Pancreas (tissue), 10 donors: ENCODE measurements at regions not wholly inside any gene's neighbourhood (a gene's known extent, or its start where the extent isn't known, plus 50 kb on each side); places are given as distances from the start of the nearest gene placed in this dataset.

ENCODE experiments used
- ATAC-seq, 4 donors: fragments of 200-7000 bp; cut with Tn5 transposase; one replicate each; pipeline versions ENCODE4 v1.8.0 to v1.9.1; 2020; ENCODE audit warnings: mild to moderate bottlenecking in 4 of 4, moderate library complexity in 4 of 4
- DNase-seq, 6 donors: peaks; one replicate each; pipeline ENCODE4 v3.0.0-alpha.2; 2020
- FAIRE-seq: peaks from 2 replicates; lab custom pipeline; 2012; peaks lifted over from hg19 to GRCh38; lab: Jason Lieb, UNC
- H3K27ac ChIP-seq, 4 donors: fragments of 200-600 bp; sonication (generic); 1 replicate in 3 of 4; 2 replicates in 1 of 4; pipeline versions ENCODE4 v1.5.0 to v1.8.0; 2020
- H3K27me3 ChIP-seq, 4 donors: fragments of 200-600 bp; one replicate each; pipeline ENCODE4 v1.8.0; 2021
- H3K36me3 ChIP-seq, 3 donors: fragments of 200-600 bp; sonication (generic) in 1 of 3; one replicate each; pipeline versions ENCODE4 v1.5.0 to v1.8.0; 2020 to 2021
- H3K4me1 ChIP-seq, 3 donors: fragments of 200-600 bp; one replicate each; pipeline ENCODE4 v1.8.0; 2021
- H3K4me3 ChIP-seq, 4 donors: fragments of 200-600 bp; sonication (generic) in 2 of 4; one replicate each; pipeline versions ENCODE4 v1.5.0 to v1.8.0; 2020 to 2021
- H3K9me3 ChIP-seq, 4 donors: fragments of 200-600 bp; one replicate each; pipeline ENCODE4 v1.8.0; 2021
- WGBS, 2 donors: extraction: QIAGEN DNeasy Blood & Tissue Kit; methylation state at CpG; one replicate each; pipeline ENCODE4 v1.1.7; 2013; 5-methylcytosine and 5-hydroxymethylcytosine counted together
- intact Hi-C, 3 donors: fragments of 100-400 bp; cut with DNase I; formaldehyde crosslinking; loops; one replicate each; pipeline versions ENCODE4 v1.11.1 to v1.14.2; 2022
- TF ChIP-seq, protein P1 (sequence below), 4 donors: fragments of 200-600 bp; sonication (generic) in 3 of 4; IDR thresholded peaks; one replicate each; pipeline versions ENCODE4 v1.5.0 to v1.8.0; 2021; ENCODE audit warnings: antibody characterized with exemption in 4 of 4
- donor health status: healthy with polysubstance abuse.
- donor health status: DM: no; HTN: no; CAD: no; lungs with moderate emphysema.
- donor health status: DM: no; HTN: no; CAD: no.
- donor health status: control.
- donor health status: control.
- donor health status: Bipolar disorder and iron deficiency.
- donor health status: DM: yes; HTN: yes; CAD: no.
- donor health status: DM: no; HTN: no; CAD: no.
- donor health status: DM: no; HTN: no; CAD: no.
- donor health status: DM: yes; HTN: yes; CAD: no.

DNA sequence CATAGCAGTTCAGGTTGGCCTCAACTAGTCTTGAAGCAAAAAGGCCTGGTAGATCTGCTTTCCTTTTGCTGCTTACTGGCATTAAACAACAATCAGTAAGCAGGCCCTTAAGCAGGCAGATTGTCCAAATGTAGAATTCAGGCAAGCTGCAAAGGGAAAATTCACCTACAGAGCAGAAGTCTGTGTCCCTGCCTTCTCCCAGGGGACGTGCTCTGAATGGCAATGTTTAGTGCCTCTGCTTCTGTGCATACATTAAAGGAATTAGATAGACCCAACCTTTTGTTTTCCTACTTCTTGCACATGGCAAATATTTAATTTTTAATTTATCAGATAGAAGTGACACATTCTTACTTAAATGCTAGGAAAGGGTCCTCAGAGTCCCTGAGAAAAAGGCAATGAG is 328.8 kb upstream of the PIK3R1 start:
- intact Hi-C loops, result no loop called here
- ATAC-seq (no peak), FAIRE-seq (no peak), DNase-seq (no peak)
- Histone ChIP-seq H3K27me3 (no peaks in the 10 kb centered on the region), H3K9me3 (no peaks in the 10 kb centered on the region), H3K27ac (no peak overlapping the region), H3K4me1 (no peaks in the 10 kb centered on the region), H3K36me3 (no peaks in the 10 kb centered on the region), H3K4me3 (no peak overlapping the region)
- WGBS, 2 donors, result 74 to 81% methylated on average over 1 of the region's 1 CpG
- TF ChIP-seq, protein P1, sequence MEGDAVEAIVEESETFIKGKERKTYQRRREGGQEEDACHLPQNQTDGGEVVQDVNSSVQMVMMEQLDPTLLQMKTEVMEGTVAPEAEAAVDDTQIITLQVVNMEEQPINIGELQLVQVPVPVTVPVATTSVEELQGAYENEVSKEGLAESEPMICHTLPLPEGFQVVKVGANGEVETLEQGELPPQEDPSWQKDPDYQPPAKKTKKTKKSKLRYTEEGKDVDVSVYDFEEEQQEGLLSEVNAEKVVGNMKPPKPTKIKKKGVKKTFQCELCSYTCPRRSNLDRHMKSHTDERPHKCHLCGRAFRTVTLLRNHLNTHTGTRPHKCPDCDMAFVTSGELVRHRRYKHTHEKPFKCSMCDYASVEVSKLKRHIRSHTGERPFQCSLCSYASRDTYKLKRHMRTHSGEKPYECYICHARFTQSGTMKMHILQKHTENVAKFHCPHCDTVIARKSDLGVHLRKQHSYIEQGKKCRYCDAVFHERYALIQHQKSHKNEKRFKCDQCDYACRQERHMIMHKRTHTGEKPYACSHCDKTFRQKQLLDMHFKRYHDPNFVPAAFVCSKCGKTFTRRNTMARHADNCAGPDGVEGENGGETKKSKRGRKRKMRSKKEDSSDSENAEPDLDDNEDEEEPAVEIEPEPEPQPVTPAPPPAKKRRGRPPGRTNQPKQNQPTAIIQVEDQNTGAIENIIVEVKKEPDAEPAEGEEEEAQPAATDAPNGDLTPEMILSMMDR (IDR thresholded peaks at IDR 0.05), result no peak

DNA sequence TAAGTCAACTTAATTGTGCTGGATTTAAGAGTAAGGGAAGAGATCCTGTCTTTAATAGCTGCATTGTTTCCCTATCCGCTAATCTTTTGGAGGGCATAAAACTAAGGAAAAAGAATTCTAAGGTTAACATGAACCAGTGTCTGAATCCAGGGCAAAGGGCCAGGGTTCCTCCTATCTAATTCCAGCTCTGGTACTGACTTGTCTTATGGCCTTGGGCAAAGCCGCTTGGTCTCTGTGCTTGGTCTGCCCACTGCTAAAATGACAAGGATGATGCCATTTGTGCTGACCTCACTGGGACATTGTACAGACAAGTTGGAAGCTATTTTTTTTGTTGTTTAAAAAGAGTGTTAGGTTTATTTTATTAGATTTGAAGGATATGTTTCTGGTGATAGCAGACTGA is 334.7 kb upstream of the PIK3R1 start:
- DNase-seq, result no peak
- ATAC-seq, result peak in 1 of 4 donors; percentile 30
- H3K27ac ChIP-seq, result no peak overlapping the region
- H3K4me3 ChIP-seq, result no peak overlapping the region
- TF ChIP-seq, protein P1 (IDR thresholded peaks at IDR 0.05), result no peak
- no peaks in the 10 kb centered on the region for H3K36me3 ChIP-seq
- intact Hi-C loops, result no loop called here
- no peak for FAIRE-seq
- no peaks in the 10 kb centered on the region for H3K9me3 ChIP-seq
- H3K27me3 ChIP-seq, result no peaks in the 10 kb centered on the region
- 75 to 80% methylated on average over 2 of the region's 2 CpGs for WGBS, 2 donors
- peaks cover 0 to 9% (median 0%) of the 10 kb centered on the region in 3 donors for H3K4me1 ChIP-seq

DNA sequence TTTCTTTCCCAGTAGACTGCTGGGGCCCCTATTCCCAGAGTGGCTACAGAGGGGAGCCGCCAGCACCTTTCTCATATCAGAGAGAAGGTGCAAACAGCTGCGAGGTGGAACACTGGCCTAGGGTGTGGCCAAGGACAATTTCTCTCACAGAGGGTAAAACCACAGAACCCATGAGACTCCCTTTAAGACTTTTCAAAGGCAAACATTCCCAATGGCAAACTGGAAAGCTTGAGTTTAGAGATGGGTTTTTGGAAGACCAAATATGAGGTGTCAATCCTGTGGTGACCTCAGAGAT is 335.1 kb upstream of the PIK3R1 start:
- no peak for DNase-seq
- Histone ChIP-seq H3K4me3 (no peak overlapping the region), H3K36me3 (no peaks in the 10 kb centered on the region), H3K4me1 (peaks cover 0 to 9% (median 0%) of the 10 kb centered on the region in 3 donors), H3K9me3 (no peaks in the 10 kb centered on the region), H3K27me3 (no peaks in the 10 kb centered on the region), H3K27ac (no peak overlapping the region)
- intact Hi-C loops, result no loop called here
- 62 to 72% methylated on average over 2 of the region's 2 CpGs for WGBS, 2 donors
- FAIRE-seq, result no peak
- TF ChIP-seq, protein P1 (IDR thresholded peaks at IDR 0.05), result no peak
- no peak for ATAC-seq

DNA sequence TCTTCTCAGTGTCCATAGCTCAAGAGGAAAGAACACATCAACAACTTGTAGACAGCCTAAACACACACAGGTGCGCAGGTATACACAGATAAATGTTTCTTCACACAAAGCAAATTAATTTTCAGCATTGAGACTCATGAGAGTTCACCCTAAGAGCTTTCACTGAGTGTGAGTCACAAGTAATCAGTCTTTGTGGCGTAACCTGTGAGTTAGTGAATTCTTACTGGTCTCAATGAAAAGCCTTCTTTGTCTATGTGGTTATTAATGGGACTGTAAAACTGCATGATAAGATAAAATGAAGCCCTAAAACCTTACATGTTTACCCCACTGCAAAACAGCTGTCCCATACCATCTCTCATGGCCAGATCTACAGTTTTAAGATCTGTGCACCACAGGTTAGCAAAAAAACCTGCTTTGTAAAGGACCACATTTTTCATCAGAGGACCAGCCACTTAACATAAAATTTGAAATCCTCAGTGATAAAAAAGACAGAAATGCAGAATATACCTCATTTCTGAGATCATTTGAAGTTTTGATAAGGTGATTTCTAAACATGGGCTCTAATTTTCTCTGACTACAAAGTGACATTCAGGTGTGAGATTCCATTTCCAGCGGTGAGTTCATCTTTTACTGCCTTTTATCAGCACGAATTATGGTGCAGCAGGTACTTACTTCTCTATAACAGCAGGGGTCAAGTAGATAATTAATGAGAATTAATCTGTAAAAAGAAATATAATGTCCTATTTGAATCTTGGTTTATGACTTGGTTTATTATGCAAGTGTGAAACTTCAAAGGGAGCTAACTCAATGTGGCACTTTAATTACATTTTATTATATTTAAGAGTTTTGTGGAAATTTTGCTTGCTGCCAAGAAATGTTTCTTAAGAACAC is 335.7 kb upstream of the PIK3R1 start:
- Histone ChIP-seq H3K9me3 (no peaks in the 10 kb centered on the region), H3K27me3 (no peaks in the 10 kb centered on the region), H3K36me3 (no peaks in the 10 kb centered on the region), H3K27ac (peak overlapping the region in 1 of 4 donors; percentile 38), H3K4me1 (peaks cover 0 to 9% (median 0%) of the 10 kb centered on the region in 3 donors), H3K4me3 (no peak overlapping the region)
- ATAC-seq, result peak; percentile 40 to 88 (median 79)
- intact Hi-C loops, result no loop called here
- FAIRE-seq, result no peak
- TF ChIP-seq, protein P1 (IDR thresholded peaks at IDR 0.05), result no peak
- WGBS, 2 donors, result 56 to 58% methylated on average over 4 of the region's 4 CpGs
- DNase-seq, result no peak

DNA sequence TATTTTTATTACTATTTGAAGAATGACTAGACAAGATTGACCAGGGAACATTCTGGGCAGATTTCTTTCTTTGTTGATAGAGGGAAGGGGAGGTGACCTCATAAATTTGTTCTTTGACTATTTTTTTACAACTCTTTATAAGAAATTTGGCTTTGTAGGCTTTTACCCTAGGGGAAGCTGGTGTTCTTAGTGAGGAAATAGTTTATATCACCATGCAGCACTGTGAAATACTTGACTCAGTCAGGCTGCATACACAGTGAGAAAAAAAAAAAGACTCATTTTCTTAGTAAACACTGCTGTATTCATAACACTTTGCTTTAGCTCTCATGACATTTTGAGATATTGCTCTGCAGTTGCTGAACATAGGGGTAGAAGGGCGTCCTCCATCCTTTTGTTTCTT is 336.6 kb upstream of the PIK3R1 start:
- FAIRE-seq, result no peak

More for the DNA sequence above, 336.6 kb upstream of the PIK3R1 start:
- Histone ChIP-seq H3K4me1 (peaks cover 0 to 9% (median 0%) of the 10 kb centered on the region in 3 donors), H3K27me3 (no peaks in the 10 kb centered on the region), H3K9me3 (no peaks in the 10 kb centered on the region), H3K36me3 (no peaks in the 10 kb centered on the region), H3K4me3 (no peak overlapping the region), H3K27ac (peak overlapping the region in 1 of 4 donors; percentile 38)
- ATAC-seq (peak in 3 of 4 donors; percentile 36 to 64 (median 55)), DNase-seq (no peak)
- 58 to 74% methylated on average over 1 of the region's 1 CpG for WGBS, 2 donors
- intact Hi-C loops, result no loop called here
- TF ChIP-seq, protein P1 (IDR thresholded peaks at IDR 0.05), result no peak
